HPDE6-E6E7 (cell line): ENCODE measurements at regions not wholly inside any gene's neighbourhood (a gene's known extent, or its start where the extent isn't known, plus 50 kb on each side); places are given as distances from the start of the nearest gene placed in this dataset.

Source experiments
- DNase-seq: peaks from one replicate; pipeline ENCODE4 v3.0.0; 2011; ENCODE audit warnings: missing footprints; ENCODE audit errors: extremely low spot score

DNA sequence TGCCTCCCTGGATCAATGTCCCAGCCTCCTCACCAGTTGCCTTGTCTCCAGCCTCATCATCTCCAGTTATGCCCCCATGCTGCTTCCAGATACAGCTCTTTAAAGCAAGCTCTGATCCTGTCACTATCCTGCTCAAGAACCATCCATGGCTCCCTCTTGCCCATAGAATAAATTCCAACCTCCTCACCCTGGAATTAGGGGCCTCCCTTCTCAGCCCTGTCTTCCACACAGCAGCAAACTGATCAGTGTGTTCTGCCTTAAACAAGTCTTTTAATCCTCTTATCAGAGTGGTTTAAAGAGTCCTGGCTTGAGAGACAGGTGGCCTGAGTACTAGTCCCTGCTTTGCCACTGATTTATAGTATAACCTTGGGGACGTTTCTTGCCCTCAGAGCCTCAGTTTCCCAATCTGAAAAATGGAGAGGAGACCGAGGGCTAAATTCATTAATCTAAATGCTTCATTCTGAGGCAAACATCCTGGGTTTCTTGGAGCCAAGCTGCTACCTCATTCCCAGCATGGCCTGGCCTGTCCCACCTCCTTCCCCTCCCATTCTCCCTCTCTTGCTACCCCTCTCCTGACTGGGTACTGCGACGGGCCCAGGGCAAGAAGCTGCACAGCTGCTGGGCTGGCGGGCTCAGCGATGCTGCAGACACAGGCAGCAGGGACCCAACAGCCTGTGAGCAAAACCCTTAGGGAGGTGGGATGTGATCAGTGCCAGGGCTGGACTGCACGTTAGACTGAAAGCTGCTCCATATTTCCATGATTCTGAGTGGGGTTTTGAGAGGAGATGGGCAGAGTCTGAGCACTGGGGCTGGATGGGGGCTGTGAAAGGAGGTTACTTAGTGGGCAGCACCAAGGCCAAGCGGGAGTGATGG lies 221.4 kb downstream of the PTPRU start:
- no peak for DNase-seq

DNA sequence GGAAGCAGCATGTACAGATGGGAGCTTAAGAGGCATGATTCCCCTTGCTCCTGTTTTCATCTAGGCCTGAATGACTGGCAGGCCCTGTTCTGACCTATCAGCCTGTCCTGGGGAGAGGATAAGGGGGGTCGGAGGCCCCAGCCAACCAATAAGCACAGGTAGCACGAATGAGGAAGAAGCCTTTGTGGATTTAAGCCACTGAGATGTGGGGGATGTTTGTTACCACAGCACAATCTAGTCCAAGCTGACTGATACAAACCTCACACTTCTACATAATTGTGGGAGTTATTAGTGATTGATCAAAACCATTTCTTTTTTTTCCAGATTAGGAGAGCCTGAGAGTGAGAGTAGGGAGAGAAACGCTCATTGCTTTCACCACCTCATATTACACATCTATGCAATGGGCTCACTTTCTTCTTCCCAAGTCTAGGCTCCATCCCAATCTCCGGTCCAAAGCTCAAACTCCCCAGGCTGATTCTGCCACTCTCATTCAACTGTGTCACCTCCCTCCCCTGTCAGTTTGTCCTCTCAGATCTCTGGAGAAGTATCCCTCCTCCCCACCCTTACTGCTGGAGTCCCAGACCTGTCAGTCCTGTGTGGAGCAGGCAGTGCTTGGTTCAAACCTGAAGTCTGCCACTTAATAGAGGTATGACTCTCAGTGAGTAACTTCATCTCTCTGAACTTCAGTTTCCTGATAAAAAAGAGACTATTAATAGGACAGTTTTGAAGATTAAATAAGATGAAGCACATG lies 220.5 kb downstream of the PTPRU start:
- no peak for DNase-seq

DNA sequence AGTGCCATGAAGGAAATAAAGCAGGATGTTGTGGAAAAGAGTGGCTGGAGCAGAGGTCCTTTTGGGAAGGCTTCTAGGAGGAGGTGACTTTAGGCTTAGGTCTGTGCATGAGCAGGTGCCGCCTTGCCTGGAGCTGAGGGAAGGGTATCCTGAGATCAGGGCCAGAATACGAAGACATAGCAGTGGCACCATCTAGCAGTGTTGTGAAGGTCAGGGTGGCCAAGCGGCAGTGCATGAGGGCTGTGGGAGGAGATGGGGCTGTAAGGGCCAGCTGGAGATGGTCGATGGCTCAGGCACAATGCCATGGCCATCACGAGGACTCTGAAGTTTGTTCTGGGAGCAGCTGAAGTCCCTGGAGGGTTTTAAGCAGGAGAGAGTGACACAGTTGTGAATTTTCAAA lies 219.5 kb downstream of the PTPRU start:
- DNase-seq: no peak

DNA sequence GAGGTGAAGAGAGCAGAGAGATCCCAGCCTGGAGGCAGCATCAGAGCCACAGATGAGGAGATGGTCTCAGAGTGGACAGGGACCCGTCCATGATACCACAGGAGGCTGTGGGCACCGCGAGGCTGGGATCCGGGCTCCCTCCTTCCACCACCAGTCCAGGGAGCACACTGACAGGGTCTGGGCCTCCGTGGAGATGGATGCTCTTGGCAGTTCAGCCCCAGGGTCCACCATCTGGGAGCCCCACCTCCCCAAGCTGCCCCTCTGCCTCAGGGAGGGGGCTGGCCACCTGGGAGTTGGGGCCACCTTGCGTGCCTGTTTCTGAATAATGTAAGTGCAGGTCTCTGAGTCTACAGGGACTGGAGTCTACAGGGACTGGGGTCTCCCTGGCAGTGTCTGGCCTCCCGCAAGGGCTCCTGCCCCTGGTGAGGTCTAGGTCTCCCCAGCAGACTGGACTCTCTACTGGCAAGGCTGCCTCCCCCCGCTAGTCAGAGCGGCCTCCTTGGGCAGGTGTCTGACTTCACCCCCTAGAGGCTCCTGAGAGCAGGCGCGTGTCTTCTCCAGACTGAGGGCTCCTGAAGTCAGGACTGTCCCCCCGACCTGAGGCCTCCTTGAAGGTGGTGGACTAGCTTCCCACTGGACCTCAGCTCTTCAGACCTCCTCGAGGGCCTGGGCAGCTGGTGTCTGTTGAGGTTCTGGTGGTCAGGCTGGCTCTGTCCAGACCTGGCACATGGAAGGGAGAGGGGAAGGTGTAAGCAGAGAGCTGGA lies 218.5 kb downstream of the PTPRU start:
- no peak for DNase-seq

DNA sequence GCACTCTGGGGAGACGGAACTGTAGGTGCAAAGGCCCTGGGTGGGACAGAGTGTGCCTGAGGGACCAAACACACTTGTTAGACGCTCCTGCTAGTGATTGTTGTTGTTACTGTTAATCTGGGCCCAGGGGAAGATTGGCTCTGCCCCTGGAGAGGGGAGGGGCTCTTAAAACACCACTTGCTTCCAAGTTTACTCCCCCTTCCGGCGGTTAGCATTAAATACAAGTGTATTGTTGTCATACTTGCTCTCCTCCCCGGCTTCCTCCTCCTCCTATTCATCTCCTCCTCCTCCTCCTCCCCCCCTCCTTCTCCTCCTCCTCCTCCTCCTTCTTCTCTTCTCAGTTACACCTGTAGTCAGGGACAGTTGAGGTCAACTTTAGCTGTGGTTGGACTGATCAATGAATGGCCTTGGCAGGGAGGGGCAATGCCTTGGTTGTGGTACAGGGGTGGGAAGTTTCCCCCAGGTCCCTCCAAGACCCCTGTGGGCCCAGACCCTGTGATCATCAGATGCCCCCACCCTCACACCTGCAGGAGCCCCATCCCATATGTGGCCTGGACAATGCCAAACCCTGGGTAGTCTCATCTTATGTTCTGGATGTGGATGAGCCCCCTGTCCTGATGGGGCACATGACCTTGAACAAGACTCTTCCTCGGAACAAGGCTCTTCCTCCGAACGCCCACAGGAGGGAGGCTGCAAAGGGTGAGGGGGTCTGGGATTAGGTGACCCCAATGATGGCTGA lies 217.3 kb downstream of the PTPRU start:
- DNase-seq: peak; percentile 39

DNA sequence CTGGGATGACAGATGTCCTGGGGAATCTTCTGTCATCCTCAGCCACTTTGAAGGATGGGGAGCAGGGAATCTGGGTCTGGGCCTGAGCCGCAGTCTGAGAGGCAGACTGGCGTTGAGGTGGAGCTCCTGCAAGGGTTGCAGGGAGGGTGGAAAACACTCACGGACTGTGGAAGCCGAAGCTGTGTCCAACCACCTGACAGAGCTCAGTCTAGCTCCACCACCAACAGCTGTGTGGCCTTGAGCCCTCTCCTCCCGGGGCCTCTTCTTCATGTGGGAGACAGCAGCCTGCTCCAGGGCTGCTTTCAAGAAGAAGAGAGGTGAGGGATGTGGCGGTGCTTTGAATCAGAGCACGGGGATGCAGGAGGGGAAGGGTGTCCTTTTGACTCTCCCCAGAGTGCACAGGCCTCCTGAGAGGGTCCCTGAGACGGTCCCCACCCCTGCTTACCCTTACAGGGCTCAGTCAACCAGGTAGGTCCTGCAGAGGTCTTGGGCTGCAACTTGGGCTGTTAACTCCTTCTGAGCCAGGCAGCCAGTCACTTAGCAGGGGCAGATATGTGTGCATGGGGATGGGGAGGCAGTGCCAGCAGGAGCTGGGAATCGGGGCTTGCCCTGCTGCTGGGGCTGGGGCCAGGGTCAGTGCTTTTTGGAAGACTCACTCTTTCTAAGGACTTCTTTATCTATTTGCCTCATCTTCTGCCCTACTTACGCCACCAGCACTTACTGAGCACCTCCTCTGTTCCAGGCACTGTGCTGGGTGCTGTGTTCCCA lies 216.3 kb downstream of the PTPRU start:
- DNase-seq: no peak

DNA sequence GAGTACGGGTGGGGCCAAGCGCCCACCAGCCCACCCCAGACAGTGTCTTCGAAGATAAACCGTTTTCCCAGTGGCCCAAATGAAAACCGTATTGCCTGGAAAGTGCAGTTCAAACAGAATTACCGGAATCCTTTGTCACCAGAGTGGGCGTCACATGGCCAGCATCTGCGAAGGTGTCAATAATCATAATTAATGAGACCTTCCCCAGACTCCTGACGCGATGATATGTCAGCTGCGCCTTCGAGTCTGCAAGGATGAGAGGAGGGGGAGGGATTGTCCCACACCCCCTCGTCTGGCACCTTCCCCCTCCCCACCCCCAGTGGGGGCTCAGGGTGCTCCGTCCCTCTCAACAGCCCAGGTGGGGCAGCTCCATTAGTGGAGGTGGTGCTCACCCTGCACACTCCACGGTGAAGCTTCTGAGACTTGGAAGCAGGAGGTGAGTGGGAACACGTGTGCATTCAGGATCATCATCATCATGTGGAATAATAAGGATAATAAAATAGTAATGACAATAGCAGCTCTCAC lies 215.1 kb downstream of the PTPRU start:
- DNase-seq: no peak

DNA sequence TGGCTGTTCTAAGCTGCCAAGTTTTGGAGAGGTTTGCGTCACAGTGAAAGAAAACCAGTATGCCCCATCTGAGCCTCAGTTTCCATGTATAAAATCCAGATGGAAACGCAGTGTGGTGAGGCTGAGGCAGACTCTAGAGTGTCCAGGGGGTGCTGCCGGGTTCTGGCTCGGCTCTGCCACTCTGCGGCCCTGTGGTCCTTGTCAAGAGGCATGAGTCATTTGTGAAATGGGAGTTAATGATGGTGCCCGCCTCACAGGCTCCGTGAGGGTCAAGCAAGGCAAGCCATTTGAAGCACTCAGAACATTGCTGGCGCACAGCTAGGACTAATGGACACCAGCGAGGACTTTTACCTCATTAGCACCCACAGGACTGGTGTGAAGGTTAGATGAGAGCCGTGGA lies 214.3 kb downstream of the PTPRU start:
- no peak for DNase-seq

DNA sequence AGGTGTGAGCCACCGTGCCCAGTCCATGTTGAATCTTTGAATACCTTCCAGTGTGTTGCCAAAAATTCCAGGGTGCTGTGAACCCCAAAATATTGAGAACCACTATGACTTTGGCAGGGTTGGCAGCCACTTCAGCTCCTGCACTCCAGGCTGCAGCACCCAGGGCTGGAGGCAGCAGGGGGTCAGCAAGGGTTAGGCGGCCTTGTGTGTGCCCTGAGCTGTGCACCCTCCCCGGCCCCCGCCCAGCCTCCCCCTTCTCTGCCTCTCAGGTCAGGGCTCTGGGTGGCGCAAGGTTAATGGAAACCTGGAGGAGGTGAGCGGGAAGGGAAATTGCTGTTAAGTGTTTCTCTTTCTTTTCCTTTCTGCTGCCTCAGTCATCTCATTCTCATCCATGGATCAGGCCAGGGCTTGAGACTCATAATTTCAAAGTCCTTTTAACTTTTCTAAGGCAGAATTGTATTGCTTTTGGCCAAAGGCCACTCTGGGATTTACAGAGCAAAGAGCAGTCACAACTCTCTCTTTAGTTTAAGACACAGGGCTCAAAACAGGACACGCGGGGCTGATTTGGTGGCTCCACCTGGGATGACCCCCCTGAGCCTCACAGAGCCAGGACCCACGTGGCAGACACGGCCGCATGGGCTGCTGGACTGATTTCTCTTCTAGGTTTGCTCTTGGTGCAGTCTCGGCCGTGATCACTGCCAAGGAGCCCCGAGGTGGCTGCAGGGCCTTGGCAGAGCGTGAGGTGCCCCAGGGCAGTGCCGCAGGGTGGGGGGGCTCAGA lies 212.3 kb downstream of the PTPRU start:
- no peak for DNase-seq

DNA sequence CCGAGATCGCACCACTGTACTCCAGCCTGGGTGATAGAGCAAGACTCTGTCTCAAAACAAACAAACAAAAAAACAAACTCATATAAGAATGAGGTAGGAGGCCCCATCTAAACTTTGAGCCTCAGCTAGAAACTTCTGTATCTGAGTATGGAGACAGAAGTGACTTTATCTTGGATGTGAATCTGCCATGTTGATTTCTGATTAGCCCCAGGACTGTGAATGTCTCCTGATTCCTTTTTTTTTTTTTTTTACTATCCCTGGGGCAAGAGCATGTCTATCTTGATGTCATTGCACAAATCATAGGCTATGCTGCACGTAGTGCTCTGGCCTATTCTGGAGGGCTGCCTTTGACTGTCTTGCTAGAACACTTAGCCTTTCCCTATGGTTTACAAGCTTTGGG lies 211.0 kb downstream of the PTPRU start:
- no peak for DNase-seq

DNA sequence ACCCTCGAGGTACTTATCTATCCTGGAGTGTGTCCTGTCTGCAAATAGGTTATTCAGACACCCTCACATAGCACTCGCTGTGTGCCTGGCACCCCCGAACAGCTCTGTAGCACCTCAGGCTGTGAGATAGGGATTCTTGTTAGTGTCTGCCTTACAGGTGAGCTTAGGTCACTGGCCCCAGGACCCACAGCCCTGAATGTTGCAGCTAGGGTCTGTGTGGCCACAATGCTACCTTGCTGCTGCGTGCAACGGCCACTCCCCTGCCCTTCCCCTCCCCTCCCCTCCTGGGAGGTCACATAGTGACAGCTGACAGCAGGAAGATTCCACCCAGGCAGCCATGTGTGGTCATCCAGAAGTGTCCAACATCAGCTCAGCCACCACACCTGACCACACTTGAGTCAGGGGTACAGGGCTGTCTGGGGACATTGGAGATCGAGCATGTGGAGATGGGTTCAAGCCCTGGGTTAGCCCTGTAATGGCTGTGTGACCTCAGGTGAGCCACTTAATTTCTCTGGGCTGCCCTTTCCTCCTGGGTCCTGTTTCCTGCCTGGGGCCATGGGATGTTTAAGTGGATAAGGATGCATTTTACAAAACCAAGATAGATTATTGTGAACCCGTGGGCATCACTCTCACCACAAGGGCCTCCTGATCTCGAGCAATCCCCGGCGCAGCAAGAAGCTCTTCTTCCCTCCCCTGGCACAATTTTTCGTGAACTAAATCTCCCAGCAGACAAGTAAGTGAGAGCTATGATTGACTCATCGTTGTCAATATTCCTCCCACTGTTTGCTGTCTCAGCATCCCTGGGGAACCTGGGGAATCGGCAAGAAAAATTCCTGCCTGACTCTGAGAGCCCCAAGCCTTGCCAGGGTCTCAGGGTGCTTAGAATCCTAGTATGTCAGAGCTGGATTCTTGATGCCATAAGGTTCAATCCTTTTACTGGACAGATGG lies 208.7 kb downstream of the PTPRU start:
- no peak for DNase-seq

DNA sequence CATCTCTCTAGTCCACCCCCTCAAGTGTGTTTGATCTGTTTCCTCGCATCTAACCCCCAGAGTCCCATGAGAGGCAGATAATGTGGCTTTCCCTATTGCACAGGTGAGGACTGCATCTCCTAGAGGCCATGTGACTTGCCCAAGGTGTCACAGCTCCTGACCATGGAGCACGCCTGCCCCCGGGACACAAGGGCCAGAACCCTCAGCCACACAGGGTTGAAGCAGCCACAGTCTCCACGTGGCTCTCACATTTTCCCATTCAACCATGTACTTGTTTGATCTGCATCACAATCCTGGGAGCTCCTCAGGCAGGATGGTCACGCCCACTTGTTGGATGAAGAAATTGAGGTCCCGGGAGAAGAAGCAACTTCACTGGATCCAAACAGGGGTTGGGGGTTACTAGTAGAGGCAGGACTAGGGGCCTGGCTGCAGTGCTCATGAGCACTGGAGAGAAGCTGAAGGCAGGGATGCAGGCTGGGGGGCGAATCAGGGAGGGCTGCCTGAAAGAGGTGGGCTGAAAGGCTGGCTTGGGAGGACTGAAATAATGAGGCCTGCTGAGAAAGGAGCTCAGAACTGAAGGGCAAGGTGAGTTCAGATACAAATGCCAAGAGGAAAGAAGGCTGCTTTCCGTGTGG lies 207.9 kb downstream of the PTPRU start:
- no peak for DNase-seq

DNA sequence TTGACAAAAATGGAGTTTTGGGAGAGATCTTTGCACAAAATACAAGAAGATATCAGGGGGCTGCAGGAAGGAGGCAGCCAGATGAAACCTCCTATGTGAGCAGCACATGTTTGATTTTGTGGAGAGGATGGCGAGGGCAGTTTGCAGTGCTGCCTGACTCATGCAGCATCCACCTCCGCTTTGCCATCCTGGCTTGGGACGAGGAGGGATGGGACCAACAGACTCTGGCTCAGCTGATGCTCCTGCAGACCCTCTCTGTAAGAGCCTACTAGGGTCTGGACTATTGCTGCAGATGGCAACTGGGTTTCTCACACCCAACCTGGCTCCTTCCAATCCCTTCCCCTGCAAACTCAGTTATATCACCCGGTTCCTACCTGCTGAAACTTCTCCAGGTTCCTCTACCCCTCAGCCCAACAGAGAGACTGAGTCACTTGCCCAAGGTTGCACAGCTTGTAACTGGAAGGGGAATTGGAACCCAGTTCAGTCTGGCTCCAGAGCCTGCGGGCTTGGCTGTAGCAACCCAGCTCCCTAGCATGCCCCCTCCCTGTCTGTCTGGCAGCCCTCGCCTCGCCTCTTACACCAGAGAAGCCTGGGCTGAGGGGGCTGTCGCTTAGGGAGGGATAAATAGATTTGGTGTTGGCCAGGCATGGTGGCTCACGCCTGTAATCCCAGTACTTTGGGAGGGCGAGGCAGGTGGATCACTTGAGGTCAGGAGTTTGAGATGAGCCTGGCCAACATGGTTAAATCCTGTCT lies 205.8 kb downstream of the PTPRU start:
- DNase-seq: no peak

DNA sequence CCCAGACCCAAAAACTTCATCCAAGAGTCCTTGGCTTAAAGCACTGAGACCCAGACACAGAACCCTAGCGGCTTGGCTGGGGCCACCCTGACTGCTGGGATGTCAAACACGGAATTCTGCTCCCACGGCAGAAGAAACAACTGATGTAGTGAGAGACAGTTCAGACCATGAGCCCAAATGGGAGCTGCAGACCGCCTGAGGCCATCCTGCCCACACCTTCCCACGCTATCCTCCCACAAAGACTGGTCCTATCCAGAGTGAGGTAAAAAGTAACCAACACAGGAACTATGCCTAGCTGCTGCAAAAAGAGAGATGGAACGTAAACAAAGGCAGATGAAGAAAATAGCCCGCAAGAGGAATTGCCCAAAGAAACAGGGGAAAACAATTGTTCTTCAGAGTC lies 203.3 kb downstream of the PTPRU start:
- DNase-seq: no peak

DNA sequence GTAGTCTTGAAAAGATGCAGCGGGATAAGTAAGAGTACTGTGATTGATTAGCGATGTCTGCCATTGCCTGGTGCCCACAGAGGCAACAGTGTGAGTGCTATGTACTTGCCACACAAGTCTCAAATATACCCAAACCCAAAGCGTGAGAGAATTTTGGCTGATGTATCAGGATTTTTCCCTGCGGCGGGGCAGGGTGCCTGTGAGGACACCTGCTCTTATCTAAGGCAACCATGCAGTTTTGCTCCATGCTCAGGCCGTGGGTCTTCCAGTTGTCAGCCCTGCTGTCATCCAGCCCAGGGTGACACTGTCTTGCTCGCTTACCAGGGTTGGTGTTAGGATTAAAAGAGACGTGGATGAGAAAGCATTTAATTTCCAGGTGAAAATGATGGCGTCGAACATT lies 202.7 kb downstream of the PTPRU start:
- DNase-seq: no peak

DNA sequence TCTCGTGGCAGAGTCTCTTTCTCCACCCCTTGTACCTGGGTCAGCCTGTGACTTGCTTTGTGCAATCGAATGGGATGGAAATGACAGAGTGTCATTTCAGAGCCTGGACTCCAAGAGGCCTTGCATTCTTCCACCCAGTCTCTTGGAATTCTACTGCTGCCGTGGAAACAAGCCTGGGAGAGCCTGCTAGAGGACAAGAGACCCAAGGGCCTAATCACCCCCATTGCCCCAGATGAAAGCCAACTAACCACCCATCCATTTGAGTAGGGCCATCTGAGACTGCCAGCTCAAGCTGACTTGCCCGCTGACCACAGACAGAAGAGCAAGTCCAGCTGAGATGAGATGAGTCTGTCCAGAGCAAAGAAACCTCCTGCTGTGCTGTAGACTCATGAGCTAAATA lies 201.6 kb downstream of the PTPRU start:
- no peak for DNase-seq

DNA sequence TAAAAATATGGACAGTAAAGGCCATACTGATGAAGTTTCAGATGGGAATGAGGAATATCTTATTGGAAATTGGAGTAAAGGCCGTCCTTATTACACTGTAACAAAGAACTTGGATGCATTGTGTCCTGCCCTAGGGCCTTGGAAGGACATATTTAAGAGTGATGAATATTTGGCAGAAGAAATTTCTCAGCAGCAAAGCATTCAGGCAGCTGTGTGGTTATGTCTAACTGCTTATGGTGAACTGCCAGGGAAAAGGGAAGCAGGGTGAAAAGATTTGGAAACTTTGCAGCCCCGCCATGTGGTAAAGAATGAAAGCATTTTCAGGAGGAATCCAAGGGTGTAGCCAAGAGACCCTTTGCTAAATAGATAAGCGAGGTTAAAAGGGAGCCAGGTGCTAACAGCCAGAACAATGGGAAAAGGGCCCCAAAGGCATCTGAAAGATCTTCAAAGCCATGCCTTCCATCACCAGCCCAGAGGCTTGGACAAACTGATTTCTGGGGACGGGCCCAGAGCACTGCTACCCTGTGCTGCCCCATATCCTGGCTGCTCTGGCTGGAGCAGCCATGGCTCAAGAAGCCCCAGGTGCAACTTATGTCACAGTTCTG lies 200.0 kb downstream of the PTPRU start:
- DNase-seq: no peak
